GM20000 (cell line): ENCODE measurements at regions not wholly inside any gene's neighbourhood (a gene's known extent, or its start where the extent isn't known, plus 50 kb on each side); places are given as distances from the start of the nearest gene placed in this dataset.

ENCODE experiments used
- DNase-seq: peaks from one replicate; pipeline ENCODE4 v3.0.0; 2012; ENCODE audit warnings: low spot score
- TF ChIP-seq, protein P1 (sequence below): IDR thresholded peaks from 2 replicates; pipeline ENCODE4 v1.5.1; 2012; ENCODE audit warnings: mild to moderate bottlenecking, control low read depth; ENCODE audit errors: extremely low read depth, missing control alignments

DNA sequence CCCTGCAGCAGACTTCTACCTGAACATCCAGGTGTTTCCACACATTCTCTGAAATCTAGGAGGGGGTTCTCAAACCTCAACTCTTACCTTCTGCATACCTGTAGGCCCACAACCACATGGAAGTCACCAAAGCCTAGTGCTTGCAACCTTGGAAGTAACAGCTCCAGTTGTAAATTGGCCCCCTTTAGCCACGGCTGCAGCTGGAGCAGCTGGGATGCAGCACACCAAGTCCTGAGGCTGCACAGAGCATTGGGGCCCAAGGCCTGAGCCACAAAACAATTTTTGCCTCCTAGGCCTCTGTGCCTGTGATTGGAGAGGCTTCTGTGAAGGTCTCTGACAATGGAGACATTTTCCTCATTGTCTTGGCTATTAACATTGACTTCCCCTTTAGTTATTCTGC is 772.4 kb upstream of the INTU start:
- TF ChIP-seq, protein P1, sequence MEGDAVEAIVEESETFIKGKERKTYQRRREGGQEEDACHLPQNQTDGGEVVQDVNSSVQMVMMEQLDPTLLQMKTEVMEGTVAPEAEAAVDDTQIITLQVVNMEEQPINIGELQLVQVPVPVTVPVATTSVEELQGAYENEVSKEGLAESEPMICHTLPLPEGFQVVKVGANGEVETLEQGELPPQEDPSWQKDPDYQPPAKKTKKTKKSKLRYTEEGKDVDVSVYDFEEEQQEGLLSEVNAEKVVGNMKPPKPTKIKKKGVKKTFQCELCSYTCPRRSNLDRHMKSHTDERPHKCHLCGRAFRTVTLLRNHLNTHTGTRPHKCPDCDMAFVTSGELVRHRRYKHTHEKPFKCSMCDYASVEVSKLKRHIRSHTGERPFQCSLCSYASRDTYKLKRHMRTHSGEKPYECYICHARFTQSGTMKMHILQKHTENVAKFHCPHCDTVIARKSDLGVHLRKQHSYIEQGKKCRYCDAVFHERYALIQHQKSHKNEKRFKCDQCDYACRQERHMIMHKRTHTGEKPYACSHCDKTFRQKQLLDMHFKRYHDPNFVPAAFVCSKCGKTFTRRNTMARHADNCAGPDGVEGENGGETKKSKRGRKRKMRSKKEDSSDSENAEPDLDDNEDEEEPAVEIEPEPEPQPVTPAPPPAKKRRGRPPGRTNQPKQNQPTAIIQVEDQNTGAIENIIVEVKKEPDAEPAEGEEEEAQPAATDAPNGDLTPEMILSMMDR, result no peak
- no peak for DNase-seq

DNA sequence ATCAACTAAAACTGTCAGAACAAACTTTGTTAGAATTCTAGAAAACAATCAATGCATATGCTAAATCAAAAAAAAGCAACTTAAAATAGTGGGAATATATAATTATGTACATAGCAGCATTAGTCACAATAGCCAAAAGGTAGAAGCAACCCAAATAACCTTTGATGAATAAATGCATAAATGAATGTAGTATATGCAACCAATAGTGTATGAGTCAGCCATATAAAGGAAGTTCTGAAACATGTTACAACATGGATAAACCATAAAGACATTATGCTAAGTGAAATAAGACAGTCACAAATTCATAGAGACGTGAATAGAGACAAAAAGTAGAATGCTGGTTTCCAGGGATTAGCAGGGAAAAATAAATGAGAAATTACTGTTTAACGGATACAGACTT is 762.8 kb upstream of the INTU start:
- no peak for DNase-seq
- TF ChIP-seq, protein P1, result no peak

DNA sequence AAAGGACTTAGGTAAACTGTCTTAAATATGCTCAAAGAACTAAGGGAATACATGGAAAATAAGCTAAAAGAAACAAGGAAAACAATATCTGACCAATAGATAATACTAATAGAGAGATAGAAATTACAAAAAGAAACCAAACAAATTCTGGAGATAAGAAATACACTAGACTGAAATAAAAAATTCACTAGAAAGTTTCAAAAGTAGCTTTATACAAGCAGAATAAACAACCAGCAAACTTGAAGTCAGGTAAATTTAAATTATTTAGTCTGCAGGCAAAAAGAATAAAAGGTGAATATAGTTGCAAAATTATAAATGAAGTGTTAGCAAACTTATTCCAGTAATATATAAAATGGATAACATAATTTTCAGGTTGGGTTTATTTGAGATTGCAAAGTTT is 760.9 kb upstream of the INTU start:
- TF ChIP-seq, protein P1, result no peak
- no peak for DNase-seq

DNA sequence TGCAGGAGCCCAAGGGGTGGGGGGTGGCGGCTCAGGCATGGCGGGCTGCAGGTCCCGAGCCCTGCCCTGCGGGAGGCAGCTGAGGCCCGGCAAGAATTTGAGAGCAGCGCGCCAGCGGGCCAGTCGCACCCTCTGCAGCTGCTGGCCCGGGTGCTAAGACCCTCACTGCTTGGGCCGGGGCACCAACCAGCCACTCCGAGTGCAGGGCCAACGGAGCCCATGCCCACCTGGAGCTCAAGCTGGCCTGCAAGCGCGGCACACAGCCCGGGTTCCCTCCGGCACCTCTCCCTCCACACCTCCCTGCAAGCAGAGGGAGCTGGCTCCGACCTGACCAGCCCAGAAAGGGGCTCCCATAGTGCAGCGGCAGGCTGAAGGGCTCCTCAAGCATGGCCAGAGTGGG is 758.2 kb upstream of the INTU start:
- TF ChIP-seq, protein P1, result no peak
- DNase-seq, result no peak

DNA sequence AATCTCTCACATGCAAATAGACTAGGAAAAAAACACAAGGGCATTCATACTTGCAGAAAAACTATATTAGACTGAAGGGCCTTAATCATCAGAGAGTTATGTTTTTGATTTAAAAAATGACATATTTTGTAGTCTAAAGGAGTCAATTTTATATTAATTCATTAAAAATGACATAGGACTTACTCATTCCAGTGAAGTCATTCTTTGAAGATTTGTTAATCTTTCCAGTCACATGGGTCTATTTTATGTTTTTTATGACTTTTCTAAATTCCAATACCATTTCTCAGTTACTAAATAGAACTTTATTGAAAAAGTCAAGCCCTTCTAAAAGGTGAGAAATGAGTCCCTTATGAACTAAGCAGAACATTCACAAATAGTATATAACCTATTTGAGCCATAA is 743.8 kb upstream of the INTU start:
- TF ChIP-seq, protein P1, result no peak
- DNase-seq, result no peak

DNA sequence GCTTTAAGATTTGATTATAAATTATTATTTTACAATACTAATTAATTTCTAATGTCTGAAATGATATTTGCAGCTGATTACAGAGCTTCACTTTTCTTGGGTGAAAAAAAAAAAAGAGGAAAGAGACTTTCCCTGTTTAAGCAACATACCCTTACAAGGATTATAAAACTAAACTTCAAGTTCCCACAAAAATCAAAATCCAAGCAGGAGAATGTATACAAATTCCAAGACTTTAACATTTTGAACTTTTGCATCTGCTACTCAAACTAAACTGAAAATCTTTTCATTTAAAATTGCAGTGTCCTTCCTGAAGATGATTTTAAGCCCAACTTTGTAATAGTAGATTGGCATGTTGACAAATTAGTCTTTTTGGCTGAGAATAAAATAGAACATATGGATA is 742.4 kb upstream of the INTU start:
- no peak for DNase-seq
- TF ChIP-seq, protein P1, result no peak

DNA sequence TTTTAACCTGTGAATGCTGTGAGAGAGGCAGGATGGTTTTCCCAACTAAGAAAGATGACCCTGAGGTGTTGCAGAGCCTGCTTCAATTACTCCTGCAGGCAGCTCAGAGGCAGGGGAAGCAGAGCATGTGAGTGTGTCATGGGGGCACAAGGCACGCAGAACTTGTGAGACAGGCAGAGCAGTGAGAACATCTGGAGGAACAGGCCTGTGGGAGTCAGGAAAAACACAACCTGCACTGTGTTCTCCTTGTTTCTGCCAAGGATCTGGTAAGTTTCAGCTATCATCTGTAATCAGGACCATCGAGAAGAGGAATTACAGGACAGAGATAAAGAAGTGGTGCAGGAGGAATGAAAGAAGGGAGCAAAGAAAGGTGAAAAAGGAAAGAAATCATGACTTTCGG is 741.8 kb upstream of the INTU start:
- DNase-seq, result no peak
- TF ChIP-seq, protein P1, result no peak
